Keratinocyte (primary cell): ENCODE measurements at regions not wholly inside any gene's neighbourhood (a gene's known extent, or its start where the extent isn't known, plus 50 kb on each side); places are given as distances from the start of the nearest gene placed in this dataset.
A peak's percentile ranks its signal among the peaks of the same experiment; 100 is the strongest.

Source experiments
- DNase-seq: peaks from one replicate; pipeline ENCODE4 v3.0.0-alpha.2; 2011; ENCODE audit warnings: low read depth, missing footprints, low spot score
- FAIRE-seq: peaks from 2 replicates; lab custom pipeline; 2011; peaks lifted over from hg19 to GRCh38; lab: Jason Lieb, UNC
- H2AFZ ChIP-seq: 2 replicates; pipeline ENCODE4 v1.6.0; 2012; ENCODE audit warnings: low read length, control low read depth, inconsistent platforms; ENCODE audit not compliant: control insufficient read depth
- H3K27ac ChIP-seq: 2 replicates; pipeline ENCODE4 v1.5.1; 2011; ENCODE audit warnings: low read length; ENCODE audit not compliant: control insufficient read depth, insufficient read depth
- H3K27me3 ChIP-seq: 3 replicates; pipeline ENCODE4 v1.6.0; 2011; ENCODE audit warnings: low read length; ENCODE audit not compliant: control insufficient read depth, insufficient read depth; ENCODE audit errors: extremely low read depth
- H3K36me3 ChIP-seq, 2 experiments: 2 replicates in 1 of 2; 3 replicates in 1 of 2; pipeline ENCODE4 v1.5.1; 2011; ENCODE audit warnings: low read length in 2 of 2, mild to moderate bottlenecking in 1 of 2; ENCODE audit not compliant: control insufficient read depth in 2 of 2, insufficient read depth in 2 of 2; ENCODE audit errors: extremely low read depth in 1 of 2
- H3K4me1 ChIP-seq: 3 replicates; pipeline ENCODE4 v1.5.1; 2011; ENCODE audit warnings: low read length; ENCODE audit not compliant: control insufficient read depth, insufficient read depth; ENCODE audit errors: extremely low read depth
- H3K4me2 ChIP-seq: 3 replicates; pipeline ENCODE4 v1.6.0; 2011; ENCODE audit warnings: low read depth, low read length; ENCODE audit not compliant: control insufficient read depth, insufficient read depth; ENCODE audit errors: extremely low read depth
- H3K4me3 ChIP-seq, 3 experiments: fragments of 200-600 bp in 1 of 3; sonication (generic) in 1 of 3; 2 replicates in 2 of 3; 3 replicates in 1 of 3; pipeline ENCODE4 v1.5.1; 2011 to 2016; ENCODE audit warnings: low read length in 3 of 3, mild to moderate bottlenecking in 3 of 3, control low read depth in 2 of 3, inconsistent platforms in 1 of 3, low read depth in 1 of 3, mixed read lengths in 1 of 3, mixed run types in 1 of 3, moderate library complexity in 1 of 3; ENCODE audit not compliant: control insufficient read depth in 2 of 3, insufficient read depth in 2 of 3; ENCODE audit errors: extremely low read depth in 1 of 3
- H3K79me2 ChIP-seq: 2 replicates; pipeline ENCODE4 v1.6.0; 2012; ENCODE audit warnings: low read length; ENCODE audit not compliant: control insufficient read depth, insufficient read depth
- H3K9ac ChIP-seq: 3 replicates; pipeline ENCODE4 v1.6.0; 2011; ENCODE audit warnings: low read length; ENCODE audit not compliant: control insufficient read depth, insufficient read depth; ENCODE audit errors: extremely low read depth
- H3K9me1 ChIP-seq: 3 replicates; pipeline ENCODE4 v1.6.0; 2011; ENCODE audit warnings: low read length; ENCODE audit not compliant: control insufficient read depth, insufficient read depth; ENCODE audit errors: extremely low read depth
- H3K9me3 ChIP-seq: 2 replicates; pipeline ENCODE4 v1.5.1; 2012; ENCODE audit warnings: low read depth, low read length; ENCODE audit not compliant: control insufficient read depth
- H4K20me1 ChIP-seq: 3 replicates; pipeline ENCODE4 v1.6.0; 2011; ENCODE audit warnings: low read length; ENCODE audit not compliant: control insufficient read depth, insufficient read depth; ENCODE audit errors: extremely low read depth
- EZH2 ChIP-seq: IDR thresholded peaks from one replicate; pipeline ENCODE4 v1.6.1; 2012; ENCODE audit warnings: inconsistent platforms, mild to moderate bottlenecking, low read length, moderate library complexity
- dilution Hi-C: fragments of 300-500 bp; cut with MboI; formaldehyde crosslinking; loops from one replicate; pipeline ENCODE4 v1.7.0; 2020; ENCODE audit warnings: low sequenced_read_pairs; ENCODE audit not compliant: extremely low pct_ligation_motif_present
- TF ChIP-seq, protein P1 (sequence below), 3 experiments: IDR thresholded peaks in 1 of 3; conservative IDR thresholded peaks in 1 of 3; optimal IDR thresholded peaks in 1 of 3; 2 replicates in 2 of 3; 3 replicates in 1 of 3; pipeline versions ENCODE3 to v1.5.1; 2011; ENCODE audit warnings: low read length in 3 of 3, mild to moderate bottlenecking in 3 of 3, moderate library complexity in 2 of 3, control low read depth in 1 of 3, inconsistent platforms in 1 of 3; ENCODE audit not compliant: insufficient read depth in 2 of 3; ENCODE audit errors: extremely low read depth in 1 of 3

DNA sequence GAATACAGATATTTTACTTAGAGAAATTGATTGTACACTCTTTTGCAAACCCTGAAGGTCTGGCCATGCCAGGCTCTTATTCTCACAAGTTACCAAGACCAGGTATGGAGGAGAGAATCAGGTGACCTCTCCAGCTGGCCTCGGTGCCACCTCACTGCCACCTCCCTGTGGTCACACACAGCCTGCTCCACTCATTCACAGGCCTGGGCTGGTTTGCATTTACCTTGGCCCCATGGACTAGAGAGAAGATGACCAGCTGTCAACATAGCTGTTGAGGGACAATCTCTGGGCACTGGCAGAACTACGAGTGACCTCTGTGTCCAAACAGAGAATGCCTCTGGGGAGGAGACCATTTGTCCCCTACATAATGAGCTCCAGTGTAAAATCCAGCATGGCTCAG, 291.2 kb upstream of the RUNX1 start:
- Histone ChIP-seq H3K9ac (no peak overlapping the region), H3K27ac (no peak overlapping the region), H3K4me2 (no peak overlapping the region), H3K79me2 (no peaks in the 10 kb centered on the region), H3K36me3 (no peaks in the 10 kb centered on the region), H2AFZ (no peak overlapping the region), H3K9me1 (no peaks in the 10 kb centered on the region), H3K4me1 (no peaks in the 10 kb centered on the region), H4K20me1 (no peaks in the 10 kb centered on the region), H3K27me3 (no peaks in the 10 kb centered on the region), H3K4me3 (no peak overlapping the region), H3K9me3 (no peaks in the 10 kb centered on the region)
- dilution Hi-C loops = no loop called here
- FAIRE-seq (no peak), DNase-seq (no peak)
- TF ChIP-seq, protein P1, sequence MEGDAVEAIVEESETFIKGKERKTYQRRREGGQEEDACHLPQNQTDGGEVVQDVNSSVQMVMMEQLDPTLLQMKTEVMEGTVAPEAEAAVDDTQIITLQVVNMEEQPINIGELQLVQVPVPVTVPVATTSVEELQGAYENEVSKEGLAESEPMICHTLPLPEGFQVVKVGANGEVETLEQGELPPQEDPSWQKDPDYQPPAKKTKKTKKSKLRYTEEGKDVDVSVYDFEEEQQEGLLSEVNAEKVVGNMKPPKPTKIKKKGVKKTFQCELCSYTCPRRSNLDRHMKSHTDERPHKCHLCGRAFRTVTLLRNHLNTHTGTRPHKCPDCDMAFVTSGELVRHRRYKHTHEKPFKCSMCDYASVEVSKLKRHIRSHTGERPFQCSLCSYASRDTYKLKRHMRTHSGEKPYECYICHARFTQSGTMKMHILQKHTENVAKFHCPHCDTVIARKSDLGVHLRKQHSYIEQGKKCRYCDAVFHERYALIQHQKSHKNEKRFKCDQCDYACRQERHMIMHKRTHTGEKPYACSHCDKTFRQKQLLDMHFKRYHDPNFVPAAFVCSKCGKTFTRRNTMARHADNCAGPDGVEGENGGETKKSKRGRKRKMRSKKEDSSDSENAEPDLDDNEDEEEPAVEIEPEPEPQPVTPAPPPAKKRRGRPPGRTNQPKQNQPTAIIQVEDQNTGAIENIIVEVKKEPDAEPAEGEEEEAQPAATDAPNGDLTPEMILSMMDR (optimal IDR thresholded peaks at IDR 0.05 in 1 of 3, IDR thresholded peaks at IDR 0.05 in 1 of 3, conservative IDR thresholded peaks at IDR 0.05 in 1 of 3; ENCODE audit: extremely low read depth in 1 of 3, insufficient read depth in 2 of 3, low read length in 3 of 3) = peak in 1 of 3 experiments; percentile 29
- no peak for TF ChIP-seq EZH2

- TF ChIP-seq, protein P1 (optimal IDR thresholded peaks at IDR 0.05 in 1 of 3, IDR thresholded peaks at IDR 0.05 in 1 of 3, conservative IDR thresholded peaks at IDR 0.05 in 1 of 3; ENCODE audit: extremely low read depth in 1 of 3, insufficient read depth in 2 of 3, low read length in 3 of 3) = no peak
- no peak for TF ChIP-seq EZH2
- DNase-seq (no peak), FAIRE-seq (no peak)
- Histone ChIP-seq H3K27ac (no peak overlapping the region), H3K4me3 (no peak overlapping the region), H2AFZ (no peak overlapping the region), H3K27me3 (no peaks in the 10 kb centered on the region), H3K4me2 (no peak overlapping the region), H3K9me1 (no peaks in the 10 kb centered on the region), H3K4me1 (no peaks in the 10 kb centered on the region), H3K9me3 (no peaks in the 10 kb centered on the region), H3K79me2 (no peaks in the 10 kb centered on the region), H3K9ac (no peak overlapping the region), H4K20me1 (no peaks in the 10 kb centered on the region), H3K36me3 (no peaks in the 10 kb centered on the region)
- dilution Hi-C loops = no loop called here
Measured at GRCh38 chr21:35338881-35339632, 290.0 kb upstream of the RUNX1 start.
